Testis (tissue), 2 donors: ENCODE measurements at regions not wholly inside any gene's neighbourhood (a gene's known extent, or its start where the extent isn't known, plus 50 kb on each side); places are given as distances from the start of the nearest gene placed in this dataset.

ENCODE experiments used
- CTCF ChIP-seq, 3 experiments: fragments of 450-650 bp in 2 of 3; fragments of 200-600 bp in 1 of 3; sonication (generic) in 1 of 3; IDR thresholded peaks; one replicate each; pipeline ENCODE4 v1.5.1; 2016 to 2019; ENCODE audit warnings: antibody characterized with exemption in 3 of 3, mild to moderate bottlenecking in 2 of 3, moderate library complexity in 1 of 3
- POLR2A ChIP-seq: fragments of 450-650 bp; IDR thresholded peaks from one replicate; pipeline ENCODE4 v1.6.1; 2017; ENCODE audit warnings: antibody characterized with exemption, mild to moderate bottlenecking, moderate library complexity

GRCh38 chr3:90015688-90016356, 908.4 kb downstream of the EPHA3 start:
- TF ChIP-seq CTCF (IDR thresholded peaks at IDR 0.05) (no peak), POLR2A (no peak)
